ENCODE measurements at regions not wholly inside any gene's neighbourhood (a gene's known extent, or its start where the extent isn't known, plus 50 kb on each side); places are given as distances from the start of the nearest gene placed in this dataset.

- TF ChIP-seq CTCF (IDR thresholded peaks at IDR 0.05) = no peak
- no peak for TF ChIP-seq EZH2 (IDR thresholded peaks at IDR 0.05)
- TF ChIP-seq EZH2phosphoT487 (IDR thresholded peaks at IDR 0.05) = no peak
These were observed 130.5 kb upstream of the ITGA4 start for GRCh38 chr2:181326661-181327060.

All from neural progenitor cell (in vitro differentiated cells).